ENCODE measurements at regions not wholly inside any gene's neighbourhood (a gene's known extent, or its start where the extent isn't known, plus 50 kb on each side); places are given as distances from the start of the nearest gene placed in this dataset.
"Not testable (repeated sequence)": the region's sequence is repeated elsewhere in the genome, so short reads cannot be mapped to it uniquely, and the experiment has no call there.

DNA sequence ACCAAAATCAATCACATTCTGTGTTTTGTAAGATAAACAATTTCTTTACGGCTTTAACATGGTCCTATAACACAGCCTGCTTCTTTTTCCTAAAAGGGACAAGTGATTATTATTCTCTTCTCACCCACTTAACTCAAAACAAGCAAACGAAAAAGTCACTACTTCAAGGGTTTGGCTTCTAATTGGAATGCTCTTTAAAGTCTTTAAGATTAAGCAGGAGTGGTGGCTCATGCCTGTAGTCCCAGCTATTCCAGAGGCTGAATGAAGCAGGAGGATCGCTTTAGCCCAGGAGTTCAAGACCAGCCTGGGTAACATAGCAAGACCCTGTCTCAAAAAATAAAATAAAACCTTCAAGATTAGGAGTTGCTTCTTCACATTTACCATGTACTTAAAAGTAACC, 66.6 kb upstream of the CNEP1R1 start:
- DNase-seq, result no peak
- no peaks in the 10 kb centered on the region for H3K9me3 ChIP-seq (replicated peaks; ENCODE audit: insufficient read depth, low read length)
- H4K20me1 ChIP-seq (ENCODE audit: insufficient read depth, low read length), result no peaks in the 10 kb centered on the region
- H3K36me3 ChIP-seq (replicated peaks; ENCODE audit: insufficient read depth, low read length), result no peaks in the 10 kb centered on the region
- no peak overlapping the region for H3K4me2 ChIP-seq (ENCODE audit: low read depth, low read length)
- H3F3A ChIP-seq (ENCODE audit: insufficient read depth, low read length), result no peaks in the 10 kb centered on the region
- H3K9me2 ChIP-seq (replicated peaks; ENCODE audit: insufficient read depth, low read length), result no peaks in the 10 kb centered on the region
- H3K9ac ChIP-seq (ENCODE audit: low read length), result no peak overlapping the region
- no peak for TF ChIP-seq EZH2phosphoT487 (IDR thresholded peaks at IDR 0.05; ENCODE audit: low read length)
- TF ChIP-seq, protein P1, sequence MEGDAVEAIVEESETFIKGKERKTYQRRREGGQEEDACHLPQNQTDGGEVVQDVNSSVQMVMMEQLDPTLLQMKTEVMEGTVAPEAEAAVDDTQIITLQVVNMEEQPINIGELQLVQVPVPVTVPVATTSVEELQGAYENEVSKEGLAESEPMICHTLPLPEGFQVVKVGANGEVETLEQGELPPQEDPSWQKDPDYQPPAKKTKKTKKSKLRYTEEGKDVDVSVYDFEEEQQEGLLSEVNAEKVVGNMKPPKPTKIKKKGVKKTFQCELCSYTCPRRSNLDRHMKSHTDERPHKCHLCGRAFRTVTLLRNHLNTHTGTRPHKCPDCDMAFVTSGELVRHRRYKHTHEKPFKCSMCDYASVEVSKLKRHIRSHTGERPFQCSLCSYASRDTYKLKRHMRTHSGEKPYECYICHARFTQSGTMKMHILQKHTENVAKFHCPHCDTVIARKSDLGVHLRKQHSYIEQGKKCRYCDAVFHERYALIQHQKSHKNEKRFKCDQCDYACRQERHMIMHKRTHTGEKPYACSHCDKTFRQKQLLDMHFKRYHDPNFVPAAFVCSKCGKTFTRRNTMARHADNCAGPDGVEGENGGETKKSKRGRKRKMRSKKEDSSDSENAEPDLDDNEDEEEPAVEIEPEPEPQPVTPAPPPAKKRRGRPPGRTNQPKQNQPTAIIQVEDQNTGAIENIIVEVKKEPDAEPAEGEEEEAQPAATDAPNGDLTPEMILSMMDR (IDR thresholded peaks at IDR 0.05; ENCODE audit: low read length), result no peak
- TF ChIP-seq EZH2 (optimal IDR thresholded peaks at IDR 0.05; ENCODE audit: low read depth, low read length), result no peak
- H3K27ac ChIP-seq (ENCODE audit: low read length), result no peak overlapping the region
- no peak overlapping the region for H3K4me3 ChIP-seq (ENCODE audit: low read length)
- H3K4me1 ChIP-seq (ENCODE audit: low read length), result no peaks in the 10 kb centered on the region
- H3K79me2 ChIP-seq (ENCODE audit: low read length), result no peaks in the 10 kb centered on the region
- no peaks in the 10 kb centered on the region for H3K27me3 ChIP-seq (replicated peaks; ENCODE audit: insufficient read depth, low read length)
- no peak overlapping the region for H2AFZ ChIP-seq (ENCODE audit: low read length)

DNA sequence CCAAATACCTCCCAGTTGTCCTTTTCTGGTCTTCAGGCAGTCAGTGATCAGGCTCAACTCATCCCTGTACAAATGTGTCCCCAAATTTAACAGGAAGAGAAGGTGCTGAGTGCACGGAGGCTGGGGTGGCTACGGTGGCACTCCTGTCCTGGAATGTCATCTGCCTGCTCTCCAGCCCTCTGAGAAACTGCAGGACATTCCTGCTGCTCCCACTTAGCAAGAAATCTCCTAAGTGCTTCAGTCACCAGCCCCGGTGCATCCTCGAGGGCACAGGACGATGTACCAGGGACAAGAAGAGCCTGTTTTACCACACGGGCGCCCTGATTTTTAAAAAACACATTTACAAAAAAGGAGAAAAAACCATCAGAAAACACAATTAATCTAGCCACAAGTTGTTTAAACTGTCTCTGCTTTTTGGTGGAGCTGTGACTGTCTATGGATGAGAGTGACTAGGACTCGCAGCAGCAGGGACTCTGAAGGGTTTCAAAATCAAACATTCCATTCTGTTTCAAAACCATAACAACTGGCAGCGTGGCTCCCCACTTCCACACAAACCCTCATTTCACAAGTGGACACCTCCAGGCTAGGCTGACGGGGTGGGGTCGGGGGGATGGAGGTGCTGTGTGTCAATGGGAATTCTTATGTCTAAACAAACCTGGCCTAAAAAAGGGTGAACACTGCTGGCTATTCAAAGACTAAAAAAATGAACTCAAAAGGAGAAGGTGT, 65.3 kb upstream of the CNEP1R1 start:
- no peak overlapping the region for H3K9ac ChIP-seq (ENCODE audit: low read length)
- no peaks in the 10 kb centered on the region for H3K9me2 ChIP-seq (replicated peaks; ENCODE audit: insufficient read depth, low read length)
- no peaks in the 10 kb centered on the region for H3K9me3 ChIP-seq (replicated peaks; ENCODE audit: insufficient read depth, low read length)

DNA sequence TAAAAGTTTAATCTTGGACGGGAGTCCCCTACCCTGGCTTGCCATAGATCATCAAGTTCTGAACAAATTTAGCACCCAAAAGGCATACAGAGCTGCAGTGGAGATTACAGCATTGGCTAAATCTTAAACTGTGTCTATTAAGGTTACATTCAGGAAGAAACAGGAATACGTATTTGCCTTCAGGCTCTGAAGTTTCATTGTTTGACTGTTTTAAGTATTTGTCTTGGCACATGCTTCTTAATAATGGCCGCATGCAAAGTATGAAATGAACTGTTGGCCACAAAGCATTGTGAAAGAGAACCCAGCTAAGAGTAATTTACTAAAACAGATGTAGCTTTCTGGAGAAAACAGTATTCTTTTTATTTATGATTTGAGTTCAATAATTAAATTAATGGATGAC, 63.9 kb upstream of the CNEP1R1 start:
- Histone ChIP-seq H3K9me3 (replicated peaks; ENCODE audit: insufficient read depth, low read length) (no peaks in the 10 kb centered on the region), H3K79me2 (ENCODE audit: low read length) (no peaks in the 10 kb centered on the region), H3K36me3 (replicated peaks; ENCODE audit: insufficient read depth, low read length) (no peaks in the 10 kb centered on the region), H3K27ac (ENCODE audit: low read length) (no peak overlapping the region), H3K4me2 (ENCODE audit: low read depth, low read length) (no peak overlapping the region), H3K27me3 (replicated peaks; ENCODE audit: insufficient read depth, low read length) (no peaks in the 10 kb centered on the region), H3K9me2 (replicated peaks; ENCODE audit: insufficient read depth, low read length) (no peaks in the 10 kb centered on the region), H3K9ac (ENCODE audit: low read length) (no peak overlapping the region), H4K20me1 (ENCODE audit: insufficient read depth, low read length) (no peaks in the 10 kb centered on the region), H3K4me3 (ENCODE audit: low read length) (no peak overlapping the region), H2AFZ (ENCODE audit: low read length) (no peak overlapping the region), H3K4me1 (ENCODE audit: low read length) (no peaks in the 10 kb centered on the region), H3F3A (ENCODE audit: insufficient read depth, low read length) (no peaks in the 10 kb centered on the region)
- TF ChIP-seq, protein P1 (IDR thresholded peaks at IDR 0.05; ENCODE audit: low read length), result no peak
- TF ChIP-seq EZH2 (optimal IDR thresholded peaks at IDR 0.05; ENCODE audit: low read depth, low read length), result no peak
- TF ChIP-seq EZH2phosphoT487 (IDR thresholded peaks at IDR 0.05; ENCODE audit: low read length), result no peak
- no peak for DNase-seq

More for the DNA sequence above, 65.3 kb upstream of the CNEP1R1 start:
- no peak overlapping the region for H3K27ac ChIP-seq (ENCODE audit: low read length)
- DNase-seq, result no peak
- H2AFZ ChIP-seq (ENCODE audit: low read length), result no peak overlapping the region
- H3F3A ChIP-seq (ENCODE audit: insufficient read depth, low read length), result no peaks in the 10 kb centered on the region
- H3K27me3 ChIP-seq (replicated peaks; ENCODE audit: insufficient read depth, low read length), result no peaks in the 10 kb centered on the region
- no peaks in the 10 kb centered on the region for H4K20me1 ChIP-seq (ENCODE audit: insufficient read depth, low read length)
- TF ChIP-seq EZH2 (optimal IDR thresholded peaks at IDR 0.05; ENCODE audit: low read depth, low read length), result no peak
- TF ChIP-seq, protein P1 (IDR thresholded peaks at IDR 0.05; ENCODE audit: low read length), result no peak
- no peak for TF ChIP-seq EZH2phosphoT487 (IDR thresholded peaks at IDR 0.05; ENCODE audit: low read length)
- H3K36me3 ChIP-seq (replicated peaks; ENCODE audit: insufficient read depth, low read length), result no peaks in the 10 kb centered on the region
- no peaks in the 10 kb centered on the region for H3K4me1 ChIP-seq (ENCODE audit: low read length)
- H3K79me2 ChIP-seq (ENCODE audit: low read length), result no peaks in the 10 kb centered on the region
- H3K4me2 ChIP-seq (ENCODE audit: low read depth, low read length), result no peak overlapping the region
- H3K4me3 ChIP-seq (ENCODE audit: low read length), result no peak overlapping the region

DNA sequence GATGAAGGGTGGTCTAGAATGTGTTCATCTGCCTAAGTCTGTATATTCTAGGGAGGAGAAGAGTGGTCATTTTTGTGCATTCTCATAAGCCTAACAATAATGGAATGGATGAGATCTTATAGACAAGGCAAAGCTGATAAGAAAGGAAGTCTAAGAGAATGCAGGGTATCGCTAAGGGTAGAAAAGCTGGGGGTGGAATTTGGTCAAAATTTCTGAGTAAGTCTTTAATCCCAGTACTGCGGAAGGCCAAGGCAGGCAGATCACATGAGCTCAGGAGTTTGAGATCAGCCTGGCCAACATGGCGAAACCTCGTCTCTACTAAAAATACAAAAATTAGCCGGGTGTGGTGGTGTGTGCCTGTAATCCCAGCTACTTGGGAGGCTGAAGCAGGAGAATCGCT, 62.5 kb upstream of the CNEP1R1 start:
- H3K9me2 ChIP-seq (replicated peaks; ENCODE audit: insufficient read depth, low read length); H3K4me1 ChIP-seq (ENCODE audit: low read length); H3K79me2 ChIP-seq (ENCODE audit: low read length); H4K20me1 ChIP-seq (ENCODE audit: insufficient read depth, low read length); H3K27me3 ChIP-seq (replicated peaks; ENCODE audit: insufficient read depth, low read length); H2AFZ ChIP-seq (ENCODE audit: low read length); DNase-seq; H3K27ac ChIP-seq (ENCODE audit: low read length); H3K4me3 ChIP-seq (ENCODE audit: low read length); H3K36me3 ChIP-seq (replicated peaks; ENCODE audit: insufficient read depth, low read length); H3K9me3 ChIP-seq (replicated peaks; ENCODE audit: insufficient read depth, low read length); H3K9ac ChIP-seq (ENCODE audit: low read length); H3K4me2 ChIP-seq (ENCODE audit: low read depth, low read length); H3F3A ChIP-seq (ENCODE audit: insufficient read depth, low read length): not testable (repeated sequence)
